OCI-LY3 (cell line): ENCODE measurements at regions not wholly inside any gene's neighbourhood (a gene's known extent, or its start where the extent isn't known, plus 50 kb on each side); places are given as distances from the start of the nearest gene placed in this dataset.

Experiments used
- H2AFZ ChIP-seq: fragments of 200-600, 300-600 bp; shearing (Covaris generic); 2 replicates; pipeline ENCODE4 v1.6.0; 2014; ENCODE audit warnings: antibody characterized with exemption, low read depth, low read length
- H3K27ac ChIP-seq: fragments of 200-600, 300-600 bp; sonication (generic); 2 replicates; pipeline ENCODE4 v1.5.1; 2014; ENCODE audit warnings: mild to moderate bottlenecking, low read length, moderate library complexity, mixed read lengths
- H3K27me3 ChIP-seq: fragments of 200-600, 300-600 bp; sonication (generic); 2 replicates; pipeline ENCODE4 v1.6.1; 2014; ENCODE audit warnings: low read depth, low read length, mixed read lengths
- H3K36me3 ChIP-seq: fragments of 200-600, 300-600 bp; sonication (generic); replicated peaks from 2 replicates; pipeline ENCODE3; 2014; ENCODE audit warnings: low read depth, low read length, mixed read lengths
- H3K4me1 ChIP-seq: fragments of 300-600, 200-600 bp; sonication (generic); 2 replicates; pipeline ENCODE4 v1.6.1; 2014; ENCODE audit warnings: low read length, mixed read lengths
- H3K4me2 ChIP-seq: fragments of 200-600, 300-600 bp; sonication (generic); 2 replicates; pipeline ENCODE4 v1.6.1; 2014; ENCODE audit warnings: low read length, mixed read lengths
- H3K4me3 ChIP-seq: fragments of 300-600, 200-600 bp; sonication (generic); 2 replicates; pipeline ENCODE4 v1.5.1; 2014; ENCODE audit warnings: antibody characterized with exemption, mild to moderate bottlenecking, low read length, moderate library complexity
- H3K79me2 ChIP-seq: fragments of 300-600, 200-600 bp; shearing (Covaris generic); 2 replicates; pipeline ENCODE4 v1.6.1; 2014; ENCODE audit warnings: mild to moderate bottlenecking, low read length, mixed read lengths
- H3K9ac ChIP-seq: fragments of 300-600, 200-600 bp; shearing (Covaris generic); 2 replicates; pipeline ENCODE4 v1.6.0; 2014; ENCODE audit warnings: mild to moderate bottlenecking, low read length, moderate library complexity
- H3K9me3 ChIP-seq: fragments of 200-600, 300-600 bp; shearing (Covaris generic); 2 replicates; pipeline ENCODE4 v1.6.1; 2014; ENCODE audit warnings: low read length, mixed read lengths; ENCODE audit not compliant: insufficient read depth
- H4K20me1 ChIP-seq: fragments of 200-600, 300-600 bp; sonication (generic); 2 replicates; pipeline ENCODE4 v1.6.1; 2016; ENCODE audit warnings: low read length, mixed read lengths; ENCODE audit not compliant: insufficient read depth
- CTCF ChIP-seq: fragments of 200-600, 300-600 bp; sonication (generic); IDR thresholded peaks from 2 replicates; pipeline ENCODE4 v1.5.1; 2014; ENCODE audit warnings: antibody characterized with exemption, low read length, low read depth
- EZH2phosphoT487 ChIP-seq: fragments of 200-600 bp; shearing (Covaris generic); IDR thresholded peaks from 2 replicates; pipeline ENCODE4 v1.6.1; 2018; ENCODE audit warnings: antibody characterized with exemption, mixed run types, low read depth

GRCh38 chr11:130744794-130745193 is 171.5 kb downstream of the SNX19 start:
- no peaks in the 10 kb centered on the region for H3K36me3 ChIP-seq
- no peak overlapping the region for H2AFZ ChIP-seq
- no peaks in the 10 kb centered on the region for H3K4me1 ChIP-seq
- H3K9ac ChIP-seq: no peak overlapping the region
- H3K27ac ChIP-seq: no peak overlapping the region
- no peak for TF ChIP-seq CTCF
- TF ChIP-seq EZH2phosphoT487: no peak
- no peaks in the 10 kb centered on the region for H3K79me2 ChIP-seq
- H3K27me3 ChIP-seq: peaks cover 20% of the 10 kb centered on the region; the same call in 1 of the 2 replicates
- no peaks in the 10 kb centered on the region for H4K20me1 ChIP-seq
- H3K4me3 ChIP-seq: no peak overlapping the region
- H3K4me2 ChIP-seq: no peak overlapping the region
- 0 out of 2 replicates have a peak, but pooled peaks cover 10% of the 10 kb centered on the region for H3K9me3 ChIP-seq

- Histone ChIP-seq H4K20me1 (no peaks in the 10 kb centered on the region), H3K9me3 (no peaks in the 10 kb centered on the region), H3K27ac (no peak overlapping the region), H3K4me3 (no peak overlapping the region), H3K4me1 (no peaks in the 10 kb centered on the region), H3K4me2 (no peak overlapping the region), H2AFZ (no peak overlapping the region), H3K27me3 (peaks cover 25% of the 10 kb centered on the region; the same call in 1 of the 2 replicates), H3K9ac (no peak overlapping the region), H3K79me2 (no peaks in the 10 kb centered on the region), H3K36me3 (no peaks in the 10 kb centered on the region)
- TF ChIP-seq EZH2phosphoT487: no peak
- no peak for TF ChIP-seq CTCF
Observed at GRCh38 chr11:130749216-130749615, 167.1 kb downstream of the SNX19 start.

- Histone ChIP-seq H3K36me3 (no peaks in the 10 kb centered on the region), H3K79me2 (no peaks in the 10 kb centered on the region), H3K9me3 (no peaks in the 10 kb centered on the region), H3K4me3 (no peak overlapping the region), H3K4me2 (no peak overlapping the region), H3K27ac (no peak overlapping the region), H3K9ac (no peak overlapping the region), H3K4me1 (no peaks in the 10 kb centered on the region), H2AFZ (no peak overlapping the region), H4K20me1 (no peaks in the 10 kb centered on the region), H3K27me3 (peaks cover 40% of the 10 kb centered on the region)
- TF ChIP-seq EZH2phosphoT487: no peak
- no peak for TF ChIP-seq CTCF
Observed at GRCh38 chr11:130760515-130761125, 155.7 kb downstream of the SNX19 start.

GRCh38 chr11:130761560-130762220 is 154.6 kb downstream of the SNX19 start:
- TF ChIP-seq CTCF (no peak), EZH2phosphoT487 (no peak)
- Histone ChIP-seq H3K9me3 (no peaks in the 10 kb centered on the region), H3K27ac (no peak overlapping the region), H3K4me3 (no peak overlapping the region), H2AFZ (no peak overlapping the region), H3K9ac (no peak overlapping the region), H3K79me2 (no peaks in the 10 kb centered on the region), H4K20me1 (no peaks in the 10 kb centered on the region), H3K4me2 (no peak overlapping the region), H3K4me1 (peaks cover 8% of the 10 kb centered on the region), H3K27me3 (peaks cover 42% of the 10 kb centered on the region), H3K36me3 (no peaks in the 10 kb centered on the region)
